ENCODE measurements at regions not wholly inside any gene's neighbourhood (a gene's known extent, or its start where the extent isn't known, plus 50 kb on each side); places are given as distances from the start of the nearest gene placed in this dataset.

GRCh38 chr1:209323743-209324142 lies 259.8 kb upstream of the CAMK1G start:
- no peak for TF ChIP-seq CTCF (IDR thresholded peaks at IDR 0.05)
- FAIRE-seq (no peak), DNase-seq (no peak), ATAC-seq (no peak)
- WGBS, 2 donors, result 83 to 85% methylated on average over 1 of the region's 1 CpG
- H3K4me3 ChIP-seq, result no peak overlapping the region
- intact Hi-C loops (cut with DNase I), result no loop called here
- H3K9me3 ChIP-seq, result no peaks in the 10 kb centered on the region
- no peaks in the 10 kb centered on the region for H3K27me3 ChIP-seq
- H3K27ac ChIP-seq, result no peak overlapping the region
- no peaks in the 10 kb centered on the region for H3K36me3 ChIP-seq
- H3K4me1 ChIP-seq, result no peaks in the 10 kb centered on the region

- ATAC-seq, result no peak
- Histone ChIP-seq H3K4me3 (no peak overlapping the region), H3K9me3 (no peaks in the 10 kb centered on the region), H3K27me3 (no peaks in the 10 kb centered on the region), H3K27ac (no peak overlapping the region), H3K36me3 (no peaks in the 10 kb centered on the region), H3K4me1 (no peaks in the 10 kb centered on the region)
- no peak for TF ChIP-seq CTCF (IDR thresholded peaks at IDR 0.05)
- no peak for DNase-seq
- intact Hi-C loops (cut with DNase I), result no loop called here
- WGBS, 2 donors, result 66 to 71% methylated on average over 5 of the region's 5 CpGs
- FAIRE-seq, result no peak
Observed at GRCh38 chr1:209324901-209325871, 258.3 kb upstream of the CAMK1G start.

GRCh38 chr1:209326076-209326475 lies 257.4 kb upstream of the CAMK1G start:
- ATAC-seq, result no peak
- TF ChIP-seq CTCF (IDR thresholded peaks at IDR 0.05), result no peak
- Histone ChIP-seq H3K4me1 (no peaks in the 10 kb centered on the region), H3K27ac (no peak overlapping the region), H3K27me3 (no peaks in the 10 kb centered on the region), H3K36me3 (no peaks in the 10 kb centered on the region), H3K9me3 (no peaks in the 10 kb centered on the region), H3K4me3 (no peak overlapping the region)
- FAIRE-seq, result no peak
- intact Hi-C loops (cut with DNase I), result no loop called here
- DNase-seq, result no peak
- 12 to 26% methylated on average over 2 of the region's 2 CpGs for WGBS, 2 donors

GRCh38 chr1:209326831-209327230 lies 256.7 kb upstream of the CAMK1G start:
- DNase-seq, result no peak
- ATAC-seq, result no peak
- Histone ChIP-seq H3K27me3 (no peaks in the 10 kb centered on the region), H3K36me3 (no peaks in the 10 kb centered on the region), H3K4me1 (no peaks in the 10 kb centered on the region), H3K27ac (no peak overlapping the region), H3K9me3 (no peaks in the 10 kb centered on the region), H3K4me3 (no peak overlapping the region)
- no peak for FAIRE-seq
- intact Hi-C loops (cut with DNase I), result no loop called here
- 70 to 73% methylated on average over 7 of the region's 7 CpGs for WGBS, 2 donors
- TF ChIP-seq CTCF (IDR thresholded peaks at IDR 0.05), result no peak

- H3K4me3 ChIP-seq, result no peak overlapping the region
- ATAC-seq (no peak), FAIRE-seq (no peak), DNase-seq (no peak)
- no peaks in the 10 kb centered on the region for H3K9me3 ChIP-seq
- no peak for TF ChIP-seq CTCF (IDR thresholded peaks at IDR 0.05)
- H3K4me1 ChIP-seq, result no peaks in the 10 kb centered on the region
- H3K27me3 ChIP-seq, result no peaks in the 10 kb centered on the region
- WGBS, 2 donors, result 63% methylated on average over 4 of the region's 4 CpGs
- intact Hi-C loops (cut with DNase I), result no loop called here
- H3K36me3 ChIP-seq, result no peaks in the 10 kb centered on the region
- H3K27ac ChIP-seq, result no peak overlapping the region
Observed at GRCh38 chr1:209328196-209328595, 255.3 kb upstream of the CAMK1G start.
